WTC11 (cell line): ENCODE measurements at regions not wholly inside any gene's neighbourhood (a gene's known extent, or its start where the extent isn't known, plus 50 kb on each side); places are given as distances from the start of the nearest gene placed in this dataset.

Experiments
- ATAC-seq: fragments of 200-7000 bp; cut with Tn5 transposase; 2 replicates; pipeline ENCODE4 v1.10.0; 2021; ENCODE audit warnings: mild to moderate bottlenecking, moderate library complexity
- CTCF ChIA-PET: fragments of 300-600 bp; sonication (Branson Sonifier 250); formaldehyde crosslinking; loops from one replicate; lab custom pipeline; 2021; ENCODE audit warnings: antibody characterized with exemption; lab: Charles Lee
- POLR2A ChIA-PET: fragments of 350-600 bp; sonication (Branson Sonifier 250); formaldehyde crosslinking; loops from one replicate; lab custom pipeline; 2021; ENCODE audit warnings: antibody characterized with exemption; lab: Charles Lee
- DNase-seq: peaks from one replicate; pipeline ENCODE4 v3.0.0; 2021; ENCODE audit warnings: low spot score
- H3K27ac Mint-ChIP-seq: 2 replicates; pipeline ENCODE4 v1.8.0; 2021; ENCODE audit warnings: mixed read lengths
- H3K27me3 Mint-ChIP-seq: 2 replicates; pipeline ENCODE4 v1.8.0; 2021; ENCODE audit warnings: low read depth, mild to moderate bottlenecking, moderate library complexity, mixed read lengths
- H3K36me3 Mint-ChIP-seq: 2 replicates; pipeline ENCODE4 v1.8.0; 2021; ENCODE audit warnings: mixed read lengths
- H3K4me1 Mint-ChIP-seq: 2 replicates; pipeline ENCODE4 v1.8.0; 2022; ENCODE audit warnings: mixed read lengths
- H3K4me3 Mint-ChIP-seq: 2 replicates; pipeline ENCODE4 v1.8.0; 2021; ENCODE audit warnings: mild to moderate bottlenecking, moderate library complexity, mixed read lengths
- H3K9me3 Mint-ChIP-seq: 2 replicates; pipeline ENCODE4 v1.8.0; 2021; ENCODE audit warnings: mixed read lengths
- ELF4 ChIP-seq: sonication (generic); formaldehyde crosslinking; IDR thresholded peaks from 2 replicates; pipeline ENCODE4 v1.8.1; 2022; ENCODE audit warnings: low read depth, mild to moderate bottlenecking, moderate library complexity, missing genetic modification reagents
- FOXK1 ChIP-seq: sonication (generic); formaldehyde crosslinking; IDR thresholded peaks from 2 replicates; pipeline ENCODE4 v1.8.0; 2022; ENCODE audit warnings: mild to moderate bottlenecking, moderate library complexity, missing genetic modification reagents
- GRHL2 ChIP-seq: fragments of 250-450 bp; sonication (Bioruptor Pico); IDR thresholded peaks from 2 replicates; pipeline ENCODE4 v1.8.0; 2022; ENCODE audit warnings: mild to moderate bottlenecking, moderate library complexity; ENCODE audit not compliant: insufficient replicate concordance, severe bottlenecking
- NFATC4 ChIP-seq: fragments of 250-450 bp; sonication (Bioruptor Pico); IDR thresholded peaks from 2 replicates; pipeline ENCODE4 v1.9.0; 2021; ENCODE audit warnings: mild to moderate bottlenecking
- NFE2L1 ChIP-seq: sonication (generic); formaldehyde crosslinking; IDR thresholded peaks from 2 replicates; pipeline ENCODE4 v1.8.1; 2023; ENCODE audit warnings: missing genetic modification reagents
- NR3C1 ChIP-seq: sonication (generic); formaldehyde crosslinking; conservative IDR thresholded peaks from 2 replicates; pipeline ENCODE4 v1.8.1; 2023; ENCODE audit warnings: low read depth, mild to moderate bottlenecking, missing genetic modification reagents
- PRRX2 ChIP-seq: fragments of 250-450 bp; sonication (Bioruptor Pico); IDR thresholded peaks from 2 replicates; pipeline ENCODE4 v1.8.0; 2021; ENCODE audit warnings: mild to moderate bottlenecking
- SMAD4 ChIP-seq: sonication (generic); formaldehyde crosslinking; IDR thresholded peaks from 2 replicates; pipeline ENCODE4 v1.8.0; 2022; ENCODE audit warnings: mild to moderate bottlenecking, missing genetic modification reagents
- TEAD1 ChIP-seq: sonication (generic); formaldehyde crosslinking; IDR thresholded peaks from 2 replicates; pipeline ENCODE4 v1.8.0; 2022; ENCODE audit warnings: mild to moderate bottlenecking, missing genetic modification reagents
- ZNF416 ChIP-seq: fragments of 250-450 bp; sonication (Bioruptor Pico); IDR thresholded peaks from 2 replicates; pipeline ENCODE4 v1.9.0; 2021; ENCODE audit warnings: mild to moderate bottlenecking, inconsistent platforms
- TF ChIP-seq, protein P1 (sequence below): fragments of 250-450 bp; sonication (Bioruptor Pico); IDR thresholded peaks from 2 replicates; pipeline ENCODE4 v1.9.0; 2021; ENCODE audit warnings: mild to moderate bottlenecking, borderline replicate concordance
- TF ChIP-seq, protein P2 (sequence below): sonication (generic); formaldehyde crosslinking; IDR thresholded peaks from 2 replicates; pipeline ENCODE4 v1.8.0; 2023; ENCODE audit warnings: missing genetic modification reagents
- TF ChIP-seq, protein P3 (sequence below): sonication (generic); formaldehyde crosslinking; IDR thresholded peaks from 2 replicates; pipeline ENCODE4 v1.8.0; 2022; ENCODE audit warnings: mild to moderate bottlenecking, missing genetic modification reagents
- TF ChIP-seq, protein P4 (sequence below): sonication (generic); formaldehyde crosslinking; IDR thresholded peaks from 2 replicates; pipeline ENCODE4 v1.8.1; 2023; ENCODE audit warnings: mild to moderate bottlenecking, missing genetic modification reagents, moderate library complexity
- TF ChIP-seq, protein P5 (sequence below): sonication (generic); formaldehyde crosslinking; IDR thresholded peaks from 2 replicates; pipeline ENCODE4 v1.8.0; 2023; ENCODE audit warnings: mild to moderate bottlenecking, missing genetic modification reagents
- TF ChIP-seq, protein P6 (sequence below): fragments of 200-600 bp; IDR thresholded peaks from 2 replicates; pipeline ENCODE4 v1.8.0; 2022; ENCODE audit warnings: antibody characterized with exemption
- TF ChIP-seq, protein P7 (sequence below): sonication (generic); formaldehyde crosslinking; IDR thresholded peaks from 2 replicates; pipeline ENCODE4 v1.8.1; 2023; ENCODE audit warnings: mild to moderate bottlenecking, missing genetic modification reagents, borderline replicate concordance

DNA sequence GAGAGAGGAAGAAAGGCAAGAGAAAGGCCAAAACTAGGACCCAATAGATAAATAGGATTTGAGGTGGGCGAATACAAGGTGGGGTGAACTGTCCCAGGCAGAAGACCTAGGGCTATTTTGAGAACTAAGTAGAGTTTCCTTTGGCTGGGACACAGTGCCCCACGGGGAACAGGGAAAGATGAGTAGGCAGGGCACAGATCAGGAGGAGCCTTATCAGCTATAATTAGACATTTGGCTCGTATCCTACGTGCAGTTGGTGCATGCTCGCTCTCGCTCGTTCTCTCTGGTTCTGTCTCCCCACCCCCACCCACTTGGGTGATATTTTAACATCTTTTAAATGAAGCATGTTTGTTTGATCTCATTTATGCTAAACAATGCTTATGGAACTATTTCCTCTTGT is 235.0 kb upstream of the JUN start (continued):
- TF ChIP-seq, protein P1, sequence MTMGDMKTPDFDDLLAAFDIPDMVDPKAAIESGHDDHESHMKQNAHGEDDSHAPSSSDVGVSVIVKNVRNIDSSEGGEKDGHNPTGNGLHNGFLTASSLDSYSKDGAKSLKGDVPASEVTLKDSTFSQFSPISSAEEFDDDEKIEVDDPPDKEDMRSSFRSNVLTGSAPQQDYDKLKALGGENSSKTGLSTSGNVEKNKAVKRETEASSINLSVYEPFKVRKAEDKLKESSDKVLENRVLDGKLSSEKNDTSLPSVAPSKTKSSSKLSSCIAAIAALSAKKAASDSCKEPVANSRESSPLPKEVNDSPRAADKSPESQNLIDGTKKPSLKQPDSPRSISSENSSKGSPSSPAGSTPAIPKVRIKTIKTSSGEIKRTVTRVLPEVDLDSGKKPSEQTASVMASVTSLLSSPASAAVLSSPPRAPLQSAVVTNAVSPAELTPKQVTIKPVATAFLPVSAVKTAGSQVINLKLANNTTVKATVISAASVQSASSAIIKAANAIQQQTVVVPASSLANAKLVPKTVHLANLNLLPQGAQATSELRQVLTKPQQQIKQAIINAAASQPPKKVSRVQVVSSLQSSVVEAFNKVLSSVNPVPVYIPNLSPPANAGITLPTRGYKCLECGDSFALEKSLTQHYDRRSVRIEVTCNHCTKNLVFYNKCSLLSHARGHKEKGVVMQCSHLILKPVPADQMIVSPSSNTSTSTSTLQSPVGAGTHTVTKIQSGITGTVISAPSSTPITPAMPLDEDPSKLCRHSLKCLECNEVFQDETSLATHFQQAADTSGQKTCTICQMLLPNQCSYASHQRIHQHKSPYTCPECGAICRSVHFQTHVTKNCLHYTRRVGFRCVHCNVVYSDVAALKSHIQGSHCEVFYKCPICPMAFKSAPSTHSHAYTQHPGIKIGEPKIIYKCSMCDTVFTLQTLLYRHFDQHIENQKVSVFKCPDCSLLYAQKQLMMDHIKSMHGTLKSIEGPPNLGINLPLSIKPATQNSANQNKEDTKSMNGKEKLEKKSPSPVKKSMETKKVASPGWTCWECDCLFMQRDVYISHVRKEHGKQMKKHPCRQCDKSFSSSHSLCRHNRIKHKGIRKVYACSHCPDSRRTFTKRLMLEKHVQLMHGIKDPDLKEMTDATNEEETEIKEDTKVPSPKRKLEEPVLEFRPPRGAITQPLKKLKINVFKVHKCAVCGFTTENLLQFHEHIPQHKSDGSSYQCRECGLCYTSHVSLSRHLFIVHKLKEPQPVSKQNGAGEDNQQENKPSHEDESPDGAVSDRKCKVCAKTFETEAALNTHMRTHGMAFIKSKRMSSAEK (CRISPR knock-in tag) = no peak
- TF ChIP-seq, protein P2, sequence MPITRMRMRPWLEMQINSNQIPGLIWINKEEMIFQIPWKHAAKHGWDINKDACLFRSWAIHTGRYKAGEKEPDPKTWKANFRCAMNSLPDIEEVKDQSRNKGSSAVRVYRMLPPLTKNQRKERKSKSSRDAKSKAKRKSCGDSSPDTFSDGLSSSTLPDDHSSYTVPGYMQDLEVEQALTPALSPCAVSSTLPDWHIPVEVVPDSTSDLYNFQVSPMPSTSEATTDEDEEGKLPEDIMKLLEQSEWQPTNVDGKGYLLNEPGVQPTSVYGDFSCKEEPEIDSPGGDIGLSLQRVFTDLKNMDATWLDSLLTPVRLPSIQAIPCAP (CRISPR knock-in tag) = no peak
- TF ChIP-seq GRHL2 (CRISPR knock-in tag) (no peak), NR3C1 (no peak), ELF4 (CRISPR knock-in tag) (no peak), PRRX2 (CRISPR knock-in tag) (no peak), FOXK1 (CRISPR knock-in tag) (no peak), NFATC4 (CRISPR knock-in tag) (no peak), TEAD1 (no peak), SMAD4 (CRISPR knock-in tag) (no peak), NFE2L1 (CRISPR knock-in tag) (no peak)
- TF ChIP-seq, protein P3, sequence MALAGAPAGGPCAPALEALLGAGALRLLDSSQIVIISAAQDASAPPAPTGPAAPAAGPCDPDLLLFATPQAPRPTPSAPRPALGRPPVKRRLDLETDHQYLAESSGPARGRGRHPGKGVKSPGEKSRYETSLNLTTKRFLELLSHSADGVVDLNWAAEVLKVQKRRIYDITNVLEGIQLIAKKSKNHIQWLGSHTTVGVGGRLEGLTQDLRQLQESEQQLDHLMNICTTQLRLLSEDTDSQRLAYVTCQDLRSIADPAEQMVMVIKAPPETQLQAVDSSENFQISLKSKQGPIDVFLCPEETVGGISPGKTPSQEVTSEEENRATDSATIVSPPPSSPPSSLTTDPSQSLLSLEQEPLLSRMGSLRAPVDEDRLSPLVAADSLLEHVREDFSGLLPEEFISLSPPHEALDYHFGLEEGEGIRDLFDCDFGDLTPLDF = no peak
- TF ChIP-seq, protein P4, sequence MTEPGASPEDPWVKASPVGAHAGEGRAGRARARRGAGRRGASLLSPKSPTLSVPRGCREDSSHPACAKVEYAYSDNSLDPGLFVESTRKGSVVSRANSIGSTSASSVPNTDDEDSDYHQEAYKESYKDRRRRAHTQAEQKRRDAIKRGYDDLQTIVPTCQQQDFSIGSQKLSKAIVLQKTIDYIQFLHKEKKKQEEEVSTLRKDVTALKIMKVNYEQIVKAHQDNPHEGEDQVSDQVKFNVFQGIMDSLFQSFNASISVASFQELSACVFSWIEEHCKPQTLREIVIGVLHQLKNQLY (CRISPR knock-in tag) = no peak
- TF ChIP-seq, protein P5, sequence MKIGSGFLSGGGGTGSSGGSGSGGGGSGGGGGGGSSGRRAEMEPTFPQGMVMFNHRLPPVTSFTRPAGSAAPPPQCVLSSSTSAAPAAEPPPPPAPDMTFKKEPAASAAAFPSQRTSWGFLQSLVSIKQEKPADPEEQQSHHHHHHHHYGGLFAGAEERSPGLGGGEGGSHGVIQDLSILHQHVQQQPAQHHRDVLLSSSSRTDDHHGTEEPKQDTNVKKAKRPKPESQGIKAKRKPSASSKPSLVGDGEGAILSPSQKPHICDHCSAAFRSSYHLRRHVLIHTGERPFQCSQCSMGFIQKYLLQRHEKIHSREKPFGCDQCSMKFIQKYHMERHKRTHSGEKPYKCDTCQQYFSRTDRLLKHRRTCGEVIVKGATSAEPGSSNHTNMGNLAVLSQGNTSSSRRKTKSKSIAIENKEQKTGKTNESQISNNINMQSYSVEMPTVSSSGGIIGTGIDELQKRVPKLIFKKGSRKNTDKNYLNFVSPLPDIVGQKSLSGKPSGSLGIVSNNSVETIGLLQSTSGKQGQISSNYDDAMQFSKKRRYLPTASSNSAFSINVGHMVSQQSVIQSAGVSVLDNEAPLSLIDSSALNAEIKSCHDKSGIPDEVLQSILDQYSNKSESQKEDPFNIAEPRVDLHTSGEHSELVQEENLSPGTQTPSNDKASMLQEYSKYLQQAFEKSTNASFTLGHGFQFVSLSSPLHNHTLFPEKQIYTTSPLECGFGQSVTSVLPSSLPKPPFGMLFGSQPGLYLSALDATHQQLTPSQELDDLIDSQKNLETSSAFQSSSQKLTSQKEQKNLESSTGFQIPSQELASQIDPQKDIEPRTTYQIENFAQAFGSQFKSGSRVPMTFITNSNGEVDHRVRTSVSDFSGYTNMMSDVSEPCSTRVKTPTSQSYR (CRISPR knock-in tag) = no peak
- TF ChIP-seq, all 79 proteins: peak for 0

DNA sequence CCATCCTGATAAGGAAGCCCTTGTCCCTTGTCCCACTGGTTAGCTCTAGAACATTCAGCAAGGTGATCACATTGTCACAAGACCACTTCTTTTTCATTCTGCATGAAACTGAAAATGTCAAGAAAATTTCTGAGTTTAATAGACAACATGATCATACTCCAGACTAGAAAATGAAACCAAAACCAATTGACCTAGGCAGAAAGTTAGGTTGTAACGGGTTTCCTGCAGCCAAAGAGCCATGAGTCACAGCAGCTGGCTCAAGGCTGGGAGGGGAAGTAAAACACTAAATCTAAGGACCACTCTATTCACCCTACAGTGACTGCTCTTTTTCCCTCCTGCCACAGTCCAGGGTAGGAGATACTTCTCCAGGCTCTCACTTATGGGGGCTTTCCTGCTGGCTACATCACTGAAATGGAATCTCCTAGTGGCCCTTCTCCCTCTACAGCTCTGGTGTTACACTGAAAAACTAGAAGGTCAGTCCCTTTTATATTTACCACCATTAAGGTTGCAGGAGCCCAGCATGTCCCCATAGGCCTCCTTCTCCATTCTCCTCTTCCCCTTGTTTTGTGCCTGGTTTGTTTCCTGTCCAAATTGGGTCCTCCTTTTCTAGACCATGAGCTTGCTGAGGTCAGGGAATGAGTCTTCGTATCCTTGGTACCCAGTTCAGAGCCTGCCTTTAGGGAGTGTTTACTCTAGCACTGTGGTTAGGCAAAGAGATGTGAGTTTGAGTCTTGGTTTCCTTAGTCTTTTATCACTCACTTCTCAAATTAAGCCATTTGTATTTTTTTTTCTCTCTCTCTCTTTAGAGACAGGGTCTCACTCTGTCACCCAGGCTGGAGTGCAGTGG is 236.5 kb upstream of the JUN start:
- CTCF ChIA-PET = interaction anchor here (0.8 kb wide), 1 partner anchor 38 kb away, joined by 3 read pairs; no protein-coding TSS in a partner anchor
- Mint-ChIP-seq H3K36me3 (peaks cover 16% of the 10 kb centered on the region), H3K27ac (no peak overlapping the region), H3K4me3 (no peak overlapping the region), H3K9me3 (peaks cover 15% of the 10 kb centered on the region), H3K27me3 (peaks cover 4% of the 10 kb centered on the region; the same call in 1 of the 2 replicates), H3K4me1 (peaks cover 16% of the 10 kb centered on the region)
- DNase-seq (no peak), ATAC-seq (no peak)
- POLR2A ChIA-PET = no interaction called here
- TF ChIP-seq, protein P3 = no peak
- no peak for TF ChIP-seq ZNF416
- TF ChIP-seq, protein P6, sequence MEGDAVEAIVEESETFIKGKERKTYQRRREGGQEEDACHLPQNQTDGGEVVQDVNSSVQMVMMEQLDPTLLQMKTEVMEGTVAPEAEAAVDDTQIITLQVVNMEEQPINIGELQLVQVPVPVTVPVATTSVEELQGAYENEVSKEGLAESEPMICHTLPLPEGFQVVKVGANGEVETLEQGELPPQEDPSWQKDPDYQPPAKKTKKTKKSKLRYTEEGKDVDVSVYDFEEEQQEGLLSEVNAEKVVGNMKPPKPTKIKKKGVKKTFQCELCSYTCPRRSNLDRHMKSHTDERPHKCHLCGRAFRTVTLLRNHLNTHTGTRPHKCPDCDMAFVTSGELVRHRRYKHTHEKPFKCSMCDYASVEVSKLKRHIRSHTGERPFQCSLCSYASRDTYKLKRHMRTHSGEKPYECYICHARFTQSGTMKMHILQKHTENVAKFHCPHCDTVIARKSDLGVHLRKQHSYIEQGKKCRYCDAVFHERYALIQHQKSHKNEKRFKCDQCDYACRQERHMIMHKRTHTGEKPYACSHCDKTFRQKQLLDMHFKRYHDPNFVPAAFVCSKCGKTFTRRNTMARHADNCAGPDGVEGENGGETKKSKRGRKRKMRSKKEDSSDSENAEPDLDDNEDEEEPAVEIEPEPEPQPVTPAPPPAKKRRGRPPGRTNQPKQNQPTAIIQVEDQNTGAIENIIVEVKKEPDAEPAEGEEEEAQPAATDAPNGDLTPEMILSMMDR = no peak
- TF ChIP-seq, protein P7, sequence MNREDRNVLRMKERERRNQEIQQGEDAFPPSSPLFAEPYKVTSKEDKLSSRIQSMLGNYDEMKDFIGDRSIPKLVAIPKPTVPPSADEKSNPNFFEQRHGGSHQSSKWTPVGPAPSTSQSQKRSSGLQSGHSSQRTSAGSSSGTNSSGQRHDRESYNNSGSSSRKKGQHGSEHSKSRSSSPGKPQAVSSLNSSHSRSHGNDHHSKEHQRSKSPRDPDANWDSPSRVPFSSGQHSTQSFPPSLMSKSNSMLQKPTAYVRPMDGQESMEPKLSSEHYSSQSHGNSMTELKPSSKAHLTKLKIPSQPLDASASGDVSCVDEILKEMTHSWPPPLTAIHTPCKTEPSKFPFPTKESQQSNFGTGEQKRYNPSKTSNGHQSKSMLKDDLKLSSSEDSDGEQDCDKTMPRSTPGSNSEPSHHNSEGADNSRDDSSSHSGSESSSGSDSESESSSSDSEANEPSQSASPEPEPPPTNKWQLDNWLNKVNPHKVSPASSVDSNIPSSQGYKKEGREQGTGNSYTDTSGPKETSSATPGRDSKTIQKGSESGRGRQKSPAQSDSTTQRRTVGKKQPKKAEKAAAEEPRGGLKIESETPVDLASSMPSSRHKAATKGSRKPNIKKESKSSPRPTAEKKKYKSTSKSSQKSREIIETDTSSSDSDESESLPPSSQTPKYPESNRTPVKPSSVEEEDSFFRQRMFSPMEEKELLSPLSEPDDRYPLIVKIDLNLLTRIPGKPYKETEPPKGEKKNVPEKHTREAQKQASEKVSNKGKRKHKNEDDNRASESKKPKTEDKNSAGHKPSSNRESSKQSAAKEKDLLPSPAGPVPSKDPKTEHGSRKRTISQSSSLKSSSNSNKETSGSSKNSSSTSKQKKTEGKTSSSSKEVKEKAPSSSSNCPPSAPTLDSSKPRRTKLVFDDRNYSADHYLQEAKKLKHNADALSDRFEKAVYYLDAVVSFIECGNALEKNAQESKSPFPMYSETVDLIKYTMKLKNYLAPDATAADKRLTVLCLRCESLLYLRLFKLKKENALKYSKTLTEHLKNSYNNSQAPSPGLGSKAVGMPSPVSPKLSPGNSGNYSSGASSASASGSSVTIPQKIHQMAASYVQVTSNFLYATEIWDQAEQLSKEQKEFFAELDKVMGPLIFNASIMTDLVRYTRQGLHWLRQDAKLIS (CRISPR knock-in tag) = no peak
